ENCODE measurements at regions not wholly inside any gene's neighbourhood (a gene's known extent, or its start where the extent isn't known, plus 50 kb on each side); places are given as distances from the start of the nearest gene placed in this dataset.

- Histone ChIP-seq H3K4me3 (no peak overlapping the region), H3K27me3 (replicated peaks in 1 of 2; ENCODE audit: control insufficient read depth in 2 of 2, insufficient read depth in 2 of 2, low read length in 1 of 2) (no peaks in the 10 kb centered on the region), H3K79me2 (ENCODE audit: control insufficient read depth, insufficient read depth, low read length) (no peaks in the 10 kb centered on the region), H3K36me3 (ENCODE audit: control insufficient read depth in 2 of 2, insufficient read depth in 2 of 2, low read length in 1 of 2) (no peaks in the 10 kb centered on the region), H3K9me3 (replicated peaks; ENCODE audit: control insufficient read depth, insufficient read depth, low read length) (no peaks in the 10 kb centered on the region), H2AFZ (ENCODE audit: control insufficient read depth, low read depth, low read length) (no peak overlapping the region), H3K9ac (ENCODE audit: control insufficient read depth, insufficient read depth, low read length) (no peak overlapping the region), H3K4me2 (ENCODE audit: control insufficient read depth, insufficient read depth) (no peak overlapping the region), H3K27ac (ENCODE audit: control insufficient read depth, insufficient read depth) (no peak overlapping the region), H3K4me1 (ENCODE audit: control insufficient read depth, insufficient read depth, low read length) (no peaks in the 10 kb centered on the region), H4K20me1 (ENCODE audit: control insufficient read depth, insufficient read depth) (no peaks in the 10 kb centered on the region)
- no peak for DNase-seq (ENCODE audit: low read depth, low spot score)
- no peak for FAIRE-seq
- POLR2A ChIA-PET = no interaction called here
- 44% methylated on average over 3 of the region's 3 CpGs for WGBS (ENCODE audit: insufficient coverage, insufficient replicate concordance, low lambda C conversion rate, missing lambda C conversion rate)
- CTCF ChIA-PET = no interaction called here
- RAD21 ChIA-PET (ENCODE audit: unreplicated experiment) = no interaction called here
- in situ Hi-C loops (cut with MboI) (no loop called here), intact Hi-C loops (cut with micrococcal nuclease; ENCODE audit: unreplicated experiment) (no loop called here)
- BruUV-seq (replicated peaks) = no TSS peak
- SMC1A ChIA-PET (ENCODE audit: uncharacterized antibody, unreplicated experiment) = no interaction called here
- TF ChIP-seq NR2F1 (conservative IDR thresholded peaks at IDR 0.05) (no peak), NBN (IDR thresholded peaks at IDR 0.05) (no peak), LARP7 (IDR thresholded peaks at IDR 0.05) (no peak), SIN3A (IDR thresholded peaks at IDR 0.05; ENCODE audit: low read depth, low read length) (no peak), TBL1XR1 (IDR thresholded peaks at IDR 0.05; ENCODE audit: low read depth, low read length) (no peak), FOS (IDR thresholded peaks at IDR 0.05; ENCODE audit: borderline replicate concordance, extremely low read depth, insufficient read length) (no peak), MYC (IDR thresholded peaks at IDR 0.05; ENCODE audit: insufficient read depth, insufficient read length, insufficient replicate concordance, low read length, severe bottlenecking) (no peak), JUNB (IDR thresholded peaks at IDR 0.05) (no peak), IRF4 (IDR thresholded peaks at IDR 0.05; ENCODE audit: low read depth, low read length) (no peak), BMI1 (IDR thresholded peaks at IDR 0.05; ENCODE audit: borderline replicate concordance) (no peak), RUNX3 (IDR thresholded peaks at IDR 0.05; ENCODE audit: low read length) (no peak), TCF7 (IDR thresholded peaks at IDR 0.05; ENCODE audit: borderline replicate concordance) (no peak)
- no peak for ATAC-seq
These were observed 243.4 kb upstream of the PCDH18 start for GRCh38 chr4:137775701-137776100.

- H3K27me3 ChIP-seq (replicated peaks in 1 of 2; ENCODE audit: control insufficient read depth in 2 of 2, insufficient read depth in 2 of 2, low read length in 1 of 2) = no peaks in the 10 kb centered on the region
- no peaks in the 10 kb centered on the region for H3K79me2 ChIP-seq (ENCODE audit: control insufficient read depth, insufficient read depth, low read length)
- CTCF ChIA-PET = no interaction called here
- SMC1A ChIA-PET (ENCODE audit: uncharacterized antibody, unreplicated experiment) = interaction anchor here (0.7 kb wide), 1 partner anchor 136 kb away, joined by 5 read pairs; no protein-coding TSS in a partner anchor
- ATAC-seq (no peak), FAIRE-seq (no peak), DNase-seq (ENCODE audit: low read depth, low spot score) (no peak)
- intact Hi-C loops (cut with micrococcal nuclease; ENCODE audit: unreplicated experiment) (no loop called here), in situ Hi-C loops (cut with MboI) (no loop called here)
- RAD21 ChIA-PET (ENCODE audit: unreplicated experiment) = no interaction called here
- H3K4me1 ChIP-seq (ENCODE audit: control insufficient read depth, insufficient read depth, low read length) = no peaks in the 10 kb centered on the region
- H3K27ac ChIP-seq (ENCODE audit: control insufficient read depth, insufficient read depth) = no peak overlapping the region
- H3K9me3 ChIP-seq (replicated peaks; ENCODE audit: control insufficient read depth, insufficient read depth, low read length) = no peaks in the 10 kb centered on the region
- no peaks in the 10 kb centered on the region for H4K20me1 ChIP-seq (ENCODE audit: control insufficient read depth, insufficient read depth)
- no peak overlapping the region for H3K4me2 ChIP-seq (ENCODE audit: control insufficient read depth, insufficient read depth)
- no peak overlapping the region for H3K4me3 ChIP-seq
- no peak overlapping the region for H2AFZ ChIP-seq (ENCODE audit: control insufficient read depth, low read depth, low read length)
- BruUV-seq (replicated peaks) = no TSS peak
- TF ChIP-seq POU2F2 (IDR thresholded peaks at IDR 0.05; ENCODE audit: borderline replicate concordance, low read depth, low read length) = no peak
- no peak for TF ChIP-seq POLR2AphosphoS2 (IDR thresholded peaks at IDR 0.05; ENCODE audit: low read depth, low read length)
- H3K9ac ChIP-seq (ENCODE audit: control insufficient read depth, insufficient read depth, low read length) = no peak overlapping the region
- POLR2A ChIA-PET = no interaction called here
- H3K36me3 ChIP-seq (ENCODE audit: control insufficient read depth in 2 of 2, insufficient read depth in 2 of 2, low read length in 1 of 2) = no peaks in the 10 kb centered on the region
These were observed 242.2 kb upstream of the PCDH18 start for GRCh38 chr4:137774501-137774900.

All from GM12878 (cell line).